HG03342 (cell line): ENCODE measurements at regions not wholly inside any gene's neighbourhood (a gene's known extent, or its start where the extent isn't known, plus 50 kb on each side); places are given as distances from the start of the nearest gene placed in this dataset.

Source experiments
- ATAC-seq: cut with Tn5 transposase; IDR thresholded peaks from one replicate; pipeline ENCODE4 v1.9.1; 2021; ENCODE audit warnings: mild to moderate bottlenecking, moderate library complexity; ENCODE audit not compliant: unreplicated experiment

DNA sequence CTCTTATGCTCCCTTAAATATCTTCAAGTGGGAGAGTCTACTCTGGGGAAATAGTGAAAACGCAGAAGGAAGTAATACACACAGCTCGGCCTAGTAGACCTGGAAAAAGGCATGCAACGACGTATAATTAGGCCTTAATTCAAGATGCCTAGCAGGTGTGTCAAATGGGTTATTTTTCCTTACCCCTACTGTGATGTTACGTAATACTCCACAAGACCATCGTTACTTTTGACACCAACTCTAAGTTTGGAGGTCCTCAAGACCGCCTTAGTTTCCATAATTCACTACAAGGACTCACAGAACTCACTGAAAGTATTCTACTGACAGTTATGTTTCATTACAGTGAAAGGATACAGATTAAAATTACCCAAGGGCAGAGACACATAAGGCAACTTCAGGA is 1024.3 kb upstream of the MAP3K7 start:
- no peak for ATAC-seq

DNA sequence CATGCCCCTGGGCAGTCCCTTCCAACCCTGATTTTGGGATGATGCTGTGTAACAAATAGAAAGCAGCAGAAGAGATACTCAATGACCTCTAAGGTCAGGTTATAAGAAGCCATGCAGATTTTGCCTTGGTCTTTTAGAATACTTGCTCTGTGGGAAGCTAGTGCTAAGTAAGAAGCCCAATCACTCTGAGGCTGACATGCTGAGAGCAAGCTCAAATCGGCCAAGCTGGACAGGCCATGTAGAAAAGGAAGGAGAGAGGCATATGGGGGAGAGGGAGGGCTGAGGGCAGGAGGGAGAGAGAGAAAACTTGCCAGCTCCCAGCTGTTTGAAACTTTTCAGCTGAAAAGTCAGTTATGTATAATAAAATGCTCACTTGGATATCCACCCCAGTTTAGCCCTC is 1021.6 kb upstream of the MAP3K7 start:
- ATAC-seq: no peak

DNA sequence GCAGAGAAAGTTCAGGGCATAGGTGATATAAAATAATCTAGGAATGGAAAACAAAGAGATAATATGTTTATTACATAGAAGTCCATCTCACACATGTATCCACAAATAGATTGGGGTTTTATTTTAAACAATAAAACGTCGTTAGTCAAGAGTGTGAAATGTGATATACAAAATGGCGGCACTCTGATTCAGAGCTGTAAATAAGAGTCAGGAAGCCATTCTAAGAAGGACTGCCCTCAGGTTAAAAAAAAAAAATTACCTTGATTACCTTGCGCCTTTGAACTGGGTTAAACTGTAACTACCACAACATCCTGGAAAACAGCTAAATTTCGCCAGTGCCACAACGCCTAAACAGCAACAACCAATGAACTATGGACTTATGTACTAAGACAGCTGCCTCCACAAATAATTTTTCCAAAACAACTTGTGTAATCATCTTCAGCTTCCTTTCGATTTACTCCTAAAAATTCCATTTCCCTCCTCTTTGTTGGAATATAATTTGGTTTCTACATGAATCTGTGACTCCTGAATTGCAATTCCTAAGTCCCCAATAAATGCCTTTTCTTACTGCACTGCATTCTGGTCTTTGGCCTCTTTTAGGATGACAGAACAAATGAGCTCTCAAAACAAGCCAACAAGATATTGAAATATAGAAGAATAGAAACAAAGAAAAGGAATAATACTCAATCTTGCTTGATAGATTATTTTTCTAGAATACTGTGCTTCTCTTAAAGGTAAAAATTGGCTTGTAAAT is 1019.5 kb upstream of the MAP3K7 start:
- no peak for ATAC-seq

DNA sequence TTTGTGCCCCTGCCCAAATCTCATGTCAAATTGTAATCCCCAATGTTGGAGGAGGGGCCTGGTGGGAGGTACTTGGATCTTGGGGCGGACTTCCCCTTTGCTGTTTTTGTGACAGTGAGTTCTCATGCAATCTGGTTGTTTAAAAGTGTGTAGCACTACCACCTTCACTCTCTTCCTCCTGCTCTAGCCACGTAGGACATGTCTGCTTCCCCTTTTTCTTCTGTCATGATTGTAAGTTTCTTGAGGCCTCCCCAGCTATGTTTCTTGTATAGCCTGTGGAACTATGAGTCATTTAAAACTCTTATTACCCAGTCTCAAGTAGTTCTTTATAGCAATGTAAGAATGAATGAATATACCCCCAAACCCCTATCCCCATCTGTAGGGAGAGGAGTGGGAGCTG is 1013.7 kb upstream of the MAP3K7 start:
- ATAC-seq: no peak

DNA sequence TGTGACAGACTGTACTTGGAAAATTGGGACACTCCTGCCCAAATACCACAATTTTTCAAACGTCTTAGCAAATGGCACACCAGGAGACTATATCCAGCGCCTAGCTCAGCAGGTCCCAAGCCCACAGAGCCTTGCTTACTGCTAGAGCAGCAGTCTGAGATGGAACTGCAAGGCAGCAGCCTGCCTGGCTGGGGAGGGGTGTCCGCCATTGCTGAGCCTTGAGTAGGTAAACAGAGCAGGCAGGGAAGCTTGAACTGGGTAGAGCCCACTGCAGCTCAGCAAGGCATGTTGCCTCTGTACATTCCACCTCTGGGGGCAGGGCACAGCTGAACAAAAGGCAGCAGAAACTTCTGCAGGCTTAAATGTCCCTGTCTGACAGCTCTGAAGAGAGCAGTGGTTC is 1003.3 kb upstream of the MAP3K7 start:
- no peak for ATAC-seq

DNA sequence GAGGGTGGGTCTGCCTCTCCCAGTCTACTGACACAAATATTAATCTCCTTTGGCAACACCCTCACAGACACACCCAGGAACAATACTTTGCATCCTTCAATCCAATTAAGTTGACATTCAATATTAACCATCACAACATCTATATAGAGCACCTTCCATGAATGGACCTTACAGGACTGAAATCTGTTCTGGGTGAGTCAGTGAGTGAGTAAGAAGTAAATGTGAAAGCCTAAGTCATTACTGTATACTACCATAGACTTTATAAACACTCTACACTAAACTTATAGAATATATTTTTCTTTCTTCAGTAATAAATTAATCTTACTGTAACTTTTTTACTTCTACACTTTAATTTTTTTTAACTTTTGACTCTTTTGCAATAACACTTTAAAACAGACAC is 993.8 kb upstream of the MAP3K7 start:
- no peak for ATAC-seq

DNA sequence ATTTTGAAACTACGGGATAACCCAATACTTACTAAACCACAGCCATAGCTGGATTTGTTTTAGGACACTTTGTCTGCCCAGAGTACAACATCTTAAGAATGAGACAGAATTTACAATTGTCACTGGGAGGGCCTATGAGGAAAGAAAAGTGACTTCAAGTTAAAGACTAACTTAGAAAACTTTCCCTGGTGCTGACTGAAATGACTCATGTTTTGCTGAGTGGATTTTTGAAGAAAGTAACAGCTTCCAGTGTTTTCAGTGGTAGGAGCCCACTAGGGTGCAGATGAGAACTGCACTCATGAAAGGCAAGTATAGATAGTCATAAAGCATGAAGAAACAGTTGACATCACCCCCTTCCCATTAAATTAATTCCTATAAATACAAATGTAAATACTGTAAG is 988.2 kb upstream of the MAP3K7 start:
- ATAC-seq: peak; percentile 90

DNA sequence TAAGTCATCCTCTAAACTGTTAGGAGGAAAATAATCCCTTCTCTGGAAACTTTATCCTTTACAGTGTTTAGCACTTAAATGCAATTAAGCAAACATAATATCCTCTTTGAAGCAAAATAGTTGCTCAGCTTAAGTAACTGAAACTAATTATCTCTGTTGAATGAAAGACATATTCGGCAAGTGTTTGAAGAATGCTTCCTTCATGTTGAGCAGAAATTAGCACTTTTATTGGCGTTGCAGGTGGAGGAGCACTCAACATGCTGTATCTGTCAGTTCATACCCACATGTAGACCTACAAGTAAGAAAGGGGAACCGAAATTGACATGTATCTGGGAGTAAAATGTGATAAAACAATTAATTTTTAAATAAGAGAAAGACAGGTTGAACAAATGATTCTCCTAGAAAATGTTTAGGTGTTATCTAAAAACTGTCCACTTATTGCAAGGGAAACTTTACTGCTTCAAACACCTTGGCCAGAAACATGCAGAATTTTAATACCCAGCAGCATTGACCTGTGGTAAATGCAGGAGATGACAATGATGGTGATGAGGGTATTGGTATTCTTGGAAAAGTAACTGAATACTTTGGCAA is 987.0 kb upstream of the MAP3K7 start:
- peak; percentile 36 for ATAC-seq

DNA sequence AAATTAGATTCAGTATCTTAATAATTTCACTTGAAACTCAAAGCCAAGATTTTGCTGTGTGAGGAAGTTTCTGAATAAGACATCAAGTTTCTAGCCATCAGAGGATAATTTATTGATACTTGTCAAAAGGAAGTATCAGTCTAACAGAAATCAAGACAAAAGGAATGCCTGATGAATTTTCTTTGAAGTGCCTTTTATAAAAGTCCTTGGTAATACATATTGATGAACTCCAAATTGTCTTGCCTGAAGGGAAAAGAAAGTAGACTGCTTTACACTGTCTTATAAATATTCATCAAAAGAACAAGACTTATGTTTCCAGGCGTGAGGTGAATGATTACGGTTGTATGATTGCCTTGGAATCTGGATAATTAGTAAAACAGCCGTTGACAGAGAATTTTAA is 986.0 kb upstream of the MAP3K7 start:
- ATAC-seq: no peak

DNA sequence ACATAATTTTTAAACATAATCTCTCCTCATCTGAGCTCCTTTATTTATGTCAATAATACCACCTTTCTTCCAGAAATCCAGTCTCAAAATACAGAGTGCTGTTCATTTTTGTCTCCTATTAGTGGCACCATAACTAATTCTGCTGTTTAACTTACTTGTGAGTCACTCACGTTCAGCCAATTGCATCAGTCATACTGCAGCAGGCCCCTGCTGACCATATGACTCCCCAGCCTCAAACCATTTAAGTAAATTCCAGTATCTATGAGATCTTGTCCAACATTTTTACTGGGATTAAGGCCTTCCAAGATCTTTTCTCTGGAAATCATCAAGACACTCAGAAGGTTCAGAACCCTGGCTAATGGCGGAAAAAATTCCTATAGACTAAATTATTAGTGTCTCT is 982.2 kb upstream of the MAP3K7 start:
- ATAC-seq: no peak

DNA sequence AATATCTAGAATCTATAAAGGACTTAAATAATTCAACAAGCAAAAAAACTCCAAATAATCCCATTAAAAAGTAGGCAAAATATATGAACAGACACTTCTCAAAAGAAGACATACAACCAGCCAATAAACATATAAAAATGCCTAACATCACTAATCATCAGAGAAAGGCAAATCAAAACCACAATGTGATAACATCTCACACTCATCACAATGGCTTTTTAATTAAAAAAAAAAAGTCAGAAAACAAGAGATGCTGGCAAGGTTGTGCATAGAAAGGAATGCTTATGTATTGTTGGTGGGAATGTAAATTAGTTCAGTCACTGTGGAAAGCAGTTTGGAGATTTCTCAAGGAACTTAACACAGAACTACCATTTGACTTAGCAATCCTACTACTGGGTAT is 979.6 kb upstream of the MAP3K7 start:
- no peak for ATAC-seq

DNA sequence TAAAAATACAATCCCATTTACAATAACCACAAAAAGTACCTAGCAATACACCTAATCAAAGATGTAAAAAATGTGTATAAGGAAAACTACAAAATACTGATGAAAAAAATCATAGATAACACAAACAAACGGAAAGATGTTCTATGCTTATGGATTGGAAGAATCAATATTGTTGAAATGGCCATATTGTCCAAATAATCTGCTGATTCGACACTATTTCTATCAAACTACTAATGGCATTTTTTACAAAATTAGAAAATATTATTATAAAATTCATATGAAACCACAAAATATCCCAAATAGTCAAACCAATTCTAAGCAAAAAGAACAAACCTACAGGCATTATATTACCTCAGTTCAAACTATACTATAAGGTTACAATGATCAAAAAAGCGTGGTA is 978.3 kb upstream of the MAP3K7 start:
- ATAC-seq: no peak

DNA sequence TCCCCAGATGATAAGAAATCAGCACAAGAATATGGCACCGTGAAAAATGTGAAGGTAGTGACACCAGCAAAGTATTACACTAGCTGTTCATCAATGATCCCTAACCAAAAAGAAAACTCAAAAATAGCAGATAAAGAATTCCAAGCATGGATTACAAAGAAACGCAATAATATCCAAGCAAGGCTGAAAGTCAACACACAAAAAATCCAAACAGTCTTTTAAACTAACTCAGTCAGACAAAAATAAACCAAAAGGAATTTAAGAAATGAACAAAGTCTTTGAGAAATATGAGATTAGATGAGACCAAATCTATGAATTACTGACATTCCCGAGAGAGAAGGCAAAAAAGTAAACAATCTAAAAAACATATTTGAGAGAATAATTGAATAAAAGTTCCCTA is 976.1 kb upstream of the MAP3K7 start:
- no peak for ATAC-seq

DNA sequence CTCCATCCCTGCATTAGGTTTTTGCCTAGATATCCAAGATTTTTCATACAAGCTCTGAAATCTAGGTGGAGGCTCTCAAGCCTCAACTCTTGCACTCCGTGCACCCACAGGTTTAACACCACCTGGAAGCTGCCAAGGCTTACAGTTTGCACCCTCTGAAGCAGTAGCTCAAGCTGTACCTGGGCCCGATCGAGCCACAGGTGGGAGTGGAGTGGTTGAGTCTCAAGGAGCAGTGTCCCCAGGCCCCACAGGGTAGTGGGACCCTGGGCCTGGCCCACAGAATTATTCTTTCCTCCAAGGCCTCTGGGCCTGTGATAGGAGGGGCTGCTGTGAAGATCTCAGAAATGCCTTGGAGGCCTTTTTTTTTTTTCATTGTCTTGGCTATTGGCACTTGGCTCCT is 973.5 kb upstream of the MAP3K7 start:
- no peak for ATAC-seq

DNA sequence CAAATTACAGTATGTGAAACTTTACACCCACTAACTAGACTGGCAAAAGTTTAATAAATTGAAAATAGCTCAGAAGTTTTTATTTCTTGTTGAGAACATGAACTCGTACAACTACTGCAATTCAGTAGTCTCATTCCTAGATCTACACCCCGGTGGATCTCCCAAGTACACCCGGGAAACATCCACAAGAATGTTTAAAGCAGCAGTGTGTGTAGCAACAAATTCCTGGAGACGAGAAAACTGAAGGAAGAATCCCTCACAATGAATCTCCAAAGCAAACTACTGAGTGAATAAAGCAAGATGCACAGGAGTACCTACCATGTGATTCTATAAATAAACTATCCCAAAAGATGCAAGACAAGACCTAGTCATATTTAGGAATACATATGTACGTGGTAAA is 954.0 kb upstream of the MAP3K7 start:
- no peak for ATAC-seq

DNA sequence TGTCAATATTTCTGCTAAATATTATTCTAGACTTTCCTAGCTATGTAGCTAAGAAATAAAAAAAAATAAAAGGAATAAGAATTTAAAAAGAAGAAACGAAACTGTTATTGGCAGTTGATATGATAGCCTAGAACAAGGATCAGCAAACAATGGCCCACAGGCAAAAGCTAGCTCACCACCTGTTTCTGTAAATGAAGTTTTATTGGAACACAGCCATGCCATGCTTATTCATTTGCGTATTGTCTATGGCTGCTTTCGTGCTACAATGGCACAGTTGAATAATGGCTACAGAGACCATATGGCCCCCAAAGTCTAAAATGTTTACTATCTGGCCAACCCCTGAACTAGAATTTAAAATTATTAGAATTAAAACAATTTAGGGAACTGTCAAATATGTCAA is 952.6 kb upstream of the MAP3K7 start:
- ATAC-seq: no peak

DNA sequence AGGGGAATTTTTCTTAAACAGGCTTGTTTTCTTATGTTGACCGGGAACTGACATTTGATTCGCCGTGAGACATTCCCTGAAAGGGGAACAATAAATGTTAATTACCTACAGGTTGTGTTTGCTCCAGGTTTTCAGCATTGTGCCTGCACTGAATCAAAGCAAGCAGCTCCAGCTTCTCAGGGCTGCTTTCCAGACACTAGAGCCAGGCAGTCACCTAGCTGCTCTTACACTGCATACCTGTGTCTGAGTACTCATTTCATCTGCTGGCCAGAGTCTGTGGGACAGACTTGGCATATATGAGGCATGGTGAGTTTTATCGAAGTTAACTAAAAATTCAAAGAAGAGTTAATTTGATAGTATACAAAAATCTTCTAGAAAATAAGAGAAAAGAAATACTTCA is 951.8 kb upstream of the MAP3K7 start:
- ATAC-seq: no peak

DNA sequence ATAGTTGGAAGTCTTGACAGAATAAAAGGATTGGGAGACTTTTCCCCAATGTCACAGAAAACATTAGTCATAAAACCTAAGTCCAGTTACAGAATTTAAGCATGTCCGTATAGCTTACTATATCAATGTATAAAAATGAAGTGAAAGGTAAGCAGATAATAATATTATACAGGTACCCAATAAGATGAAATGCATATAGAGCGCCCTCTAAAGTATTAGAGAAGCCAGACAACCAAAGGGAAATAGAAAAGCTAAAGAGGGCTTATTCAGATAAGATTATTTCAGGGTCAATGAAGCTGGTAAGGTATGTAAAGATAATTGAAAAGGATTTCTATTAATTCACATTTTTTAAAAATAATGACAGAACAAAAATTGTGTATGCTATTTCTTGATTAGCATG is 947.7 kb upstream of the MAP3K7 start:
- ATAC-seq: no peak

DNA sequence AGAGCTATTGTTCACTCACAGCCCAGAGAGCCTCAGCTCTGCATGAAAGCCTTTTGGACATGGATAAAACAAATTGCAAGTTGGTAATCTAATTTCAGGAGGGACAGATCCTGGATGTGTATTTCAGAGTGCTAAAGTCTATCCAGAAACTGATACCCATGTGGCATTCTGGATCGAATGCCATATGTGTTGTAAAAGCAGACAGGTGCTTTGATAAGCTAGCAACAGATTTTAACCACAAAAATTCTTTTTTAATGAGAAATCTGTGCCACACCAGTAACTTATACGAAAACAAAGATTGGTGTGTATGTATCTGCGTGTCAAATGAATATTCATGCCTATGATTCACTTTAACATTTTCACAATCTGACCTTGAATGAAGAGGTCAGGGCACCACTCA is 936.6 kb upstream of the MAP3K7 start:
- no peak for ATAC-seq

DNA sequence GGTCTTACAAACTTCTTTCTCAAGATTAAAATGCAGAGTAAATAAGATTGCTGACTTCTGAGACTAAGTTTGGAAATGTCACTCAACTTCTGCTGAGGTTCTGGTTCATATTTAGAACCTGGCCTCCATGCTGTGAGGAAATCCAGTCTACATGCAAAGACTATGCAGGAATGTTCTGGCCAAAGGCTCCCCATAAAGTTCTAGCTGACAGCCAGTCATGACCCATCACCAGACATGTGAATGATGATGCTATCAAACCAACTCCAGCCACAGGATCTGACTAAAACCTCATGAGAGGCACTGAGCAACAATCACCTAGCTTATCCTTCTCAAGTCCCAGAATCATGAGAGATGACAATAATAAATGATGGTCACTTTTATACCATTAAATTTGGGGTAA is 935.1 kb upstream of the MAP3K7 start:
- no peak for ATAC-seq

DNA sequence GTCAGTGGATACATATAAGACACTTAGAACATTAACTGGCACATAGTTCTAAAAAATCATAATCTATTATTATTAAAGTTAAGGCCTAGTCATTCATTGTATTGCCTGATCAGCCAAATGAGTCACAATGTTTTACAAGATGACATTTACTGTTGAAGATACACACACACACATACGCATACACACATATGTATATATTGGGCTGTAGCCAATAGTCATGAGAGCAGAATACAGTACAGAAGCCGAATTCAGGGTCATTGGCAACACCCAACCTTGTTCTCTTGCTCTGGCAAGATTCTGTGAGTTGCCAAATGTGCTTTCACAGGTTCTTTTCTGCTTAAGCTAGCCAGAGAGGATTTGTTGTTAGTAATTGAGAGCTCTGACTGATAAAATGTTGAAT is 922.8 kb upstream of the MAP3K7 start:
- no peak for ATAC-seq

DNA sequence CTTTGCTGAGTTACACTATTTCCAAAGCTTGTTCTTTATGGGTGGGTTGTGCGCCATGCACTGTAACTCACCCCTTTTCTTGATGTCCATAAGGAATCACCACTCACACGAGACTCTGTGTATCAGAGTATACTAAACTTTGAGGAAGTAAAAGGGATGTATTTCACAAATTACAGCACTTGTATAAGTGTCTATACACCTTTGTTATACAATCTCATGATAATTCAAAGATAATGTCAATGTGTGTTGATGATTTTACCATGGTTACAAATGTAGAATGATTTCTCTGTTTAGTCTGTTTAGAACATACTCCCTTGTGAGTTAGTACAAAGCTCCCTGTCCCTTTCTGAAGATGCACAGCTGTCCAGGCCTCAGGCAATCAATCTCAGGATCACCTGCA is 922.2 kb upstream of the MAP3K7 start:
- ATAC-seq: no peak

DNA sequence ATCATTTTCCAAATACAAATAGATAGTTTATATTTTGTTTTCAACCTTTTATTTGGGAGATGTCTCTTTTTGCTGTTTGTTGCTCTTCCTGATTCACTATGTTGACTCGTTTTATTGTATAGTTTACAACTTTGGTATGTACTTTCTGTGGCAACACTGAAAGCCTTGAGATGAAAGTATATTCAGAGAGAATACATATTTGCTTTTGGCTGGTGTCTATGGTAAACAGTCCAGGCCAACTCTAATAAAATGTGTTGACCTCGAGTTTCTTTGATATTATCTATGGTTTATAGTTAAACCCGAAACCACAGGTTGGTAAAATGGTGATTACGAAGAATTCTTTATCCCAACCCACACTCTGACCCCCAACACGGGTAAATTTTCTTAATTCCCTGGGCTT is 919.6 kb upstream of the MAP3K7 start:
- no peak for ATAC-seq
